Osteoblast (primary cell): ENCODE measurements at regions not wholly inside any gene's neighbourhood (a gene's known extent, or its start where the extent isn't known, plus 50 kb on each side); places are given as distances from the start of the nearest gene placed in this dataset.
A peak's percentile ranks its signal among the peaks of the same experiment; 100 is the strongest.

Source experiments
- DNase-seq: peaks from one replicate; pipeline ENCODE4 v3.0.0; 2011; ENCODE audit warnings: low spot score, mixed read lengths; ENCODE audit not compliant: insufficient read length; ENCODE audit errors: missing footprints
- H2AFZ ChIP-seq: 2 replicates; pipeline ENCODE4 v1.6.0; 2011; ENCODE audit warnings: mild to moderate bottlenecking, low read length
- H3K27ac ChIP-seq: 2 replicates; pipeline ENCODE4 v1.5.1; 2011; ENCODE audit warnings: mild to moderate bottlenecking, low read depth, low read length, moderate library complexity
- H3K27me3 ChIP-seq: 2 replicates; pipeline ENCODE4 v1.6.0; 2012; ENCODE audit warnings: mild to moderate bottlenecking, control low read depth, inconsistent platforms, low read length, moderate library complexity; ENCODE audit not compliant: insufficient read depth
- H3K36me3 ChIP-seq: 2 replicates; pipeline ENCODE4 v1.5.1; 2011; ENCODE audit warnings: mild to moderate bottlenecking, low read length, control low read depth, moderate library complexity; ENCODE audit not compliant: insufficient read depth
- H3K4me1 ChIP-seq: 2 replicates; pipeline ENCODE4 v1.5.1; 2011; ENCODE audit warnings: mild to moderate bottlenecking, low read length, control low read depth, moderate library complexity; ENCODE audit not compliant: insufficient read depth
- H3K4me2 ChIP-seq: 2 replicates; pipeline ENCODE4 v1.6.0; 2011; ENCODE audit warnings: mild to moderate bottlenecking, low read length; ENCODE audit not compliant: insufficient read depth
- H3K4me3 ChIP-seq: fragments of 200-600 bp; sonication (generic); 3 replicates; pipeline ENCODE4 v1.5.1; 2012; ENCODE audit warnings: mild to moderate bottlenecking, low read length, inconsistent platforms; ENCODE audit not compliant: insufficient read depth
- H3K79me2 ChIP-seq: 2 replicates; pipeline ENCODE4 v1.6.0; 2012; ENCODE audit warnings: mild to moderate bottlenecking, low read length, control low read depth, inconsistent platforms; ENCODE audit not compliant: insufficient read depth
- H3K9me3 ChIP-seq: 2 replicates; pipeline ENCODE4 v1.5.1; 2011; ENCODE audit warnings: low read depth, low read length, control low read depth
- H4K20me1 ChIP-seq: 2 replicates; pipeline ENCODE4 v1.6.0; 2012; ENCODE audit warnings: mild to moderate bottlenecking, low read length, control low read depth; ENCODE audit not compliant: insufficient read depth
- CTCF ChIP-seq: IDR thresholded peaks from 2 replicates; pipeline ENCODE4 v1.5.1; 2011; ENCODE audit warnings: mild to moderate bottlenecking, low read depth, low read length, moderate library complexity; ENCODE audit errors: extremely low read depth

- no peak overlapping the region for H3K4me2 ChIP-seq
Measured at GRCh38 chr12:67068204-67068731, 200.9 kb upstream of the CAND1 start.

GRCh38 chr12:67068761-67069450 is 200.3 kb upstream of the CAND1 start:
- H3K36me3 ChIP-seq: no peaks in the 10 kb centered on the region
- H3K27me3 ChIP-seq: peaks cover 36% of the 10 kb centered on the region
- H2AFZ ChIP-seq: no peak overlapping the region
- no peaks in the 10 kb centered on the region for H3K4me1 ChIP-seq
- H3K9me3 ChIP-seq: no peaks in the 10 kb centered on the region
- no peaks in the 10 kb centered on the region for H4K20me1 ChIP-seq
- no peak for TF ChIP-seq CTCF
- no peak overlapping the region for H3K27ac ChIP-seq
- H3K79me2 ChIP-seq: no peaks in the 10 kb centered on the region
- H3K4me2 ChIP-seq: peak overlapping the region; percentile 64
- peak overlapping the region; percentile 53 for H3K4me3 ChIP-seq
- DNase-seq: peak; percentile 89

More at GRCh38 chr12:67068204-67068731, 200.9 kb upstream of the CAND1 start:
- H3K27ac ChIP-seq: no peak overlapping the region
- H3K4me3 ChIP-seq: no peak overlapping the region
- no peak for TF ChIP-seq CTCF
- no peaks in the 10 kb centered on the region for H3K4me1 ChIP-seq
- no peaks in the 10 kb centered on the region for H4K20me1 ChIP-seq
- peaks cover 36% of the 10 kb centered on the region for H3K27me3 ChIP-seq
- H3K79me2 ChIP-seq: no peaks in the 10 kb centered on the region
- H3K36me3 ChIP-seq: no peaks in the 10 kb centered on the region
- H2AFZ ChIP-seq: no peak overlapping the region
- DNase-seq: no peak
- no peaks in the 10 kb centered on the region for H3K9me3 ChIP-seq

- peak; percentile 75 for DNase-seq
- peaks cover 36% of the 10 kb centered on the region for H3K27me3 ChIP-seq
Measured at GRCh38 chr12:67069451-67070306, 199.5 kb upstream of the CAND1 start.

More at GRCh38 chr12:67069451-67070306, 199.5 kb upstream of the CAND1 start:
- Histone ChIP-seq H3K4me2 (peak overlapping the region; percentile 57), H3K27ac (no peak overlapping the region), H2AFZ (no peak overlapping the region), H3K4me1 (no peaks in the 10 kb centered on the region), H4K20me1 (no peaks in the 10 kb centered on the region), H3K9me3 (no peaks in the 10 kb centered on the region), H3K79me2 (no peaks in the 10 kb centered on the region), H3K36me3 (no peaks in the 10 kb centered on the region), H3K4me3 (peak overlapping the region; percentile 53)
- TF ChIP-seq CTCF: no peak
